HCT116 (cell line): ENCODE measurements at regions not wholly inside any gene's neighbourhood (a gene's known extent, or its start where the extent isn't known, plus 50 kb on each side); places are given as distances from the start of the nearest gene placed in this dataset.

Source experiments
- POLR2A ChIP-seq: IDR thresholded peaks from 2 replicates; pipeline ENCODE4 v1.7.0; 2011; ENCODE audit warnings: borderline replicate concordance; ENCODE audit not compliant: insufficient read depth, insufficient read length; ENCODE audit errors: extremely low read depth
- SIN3A ChIP-seq: IDR thresholded peaks from 2 replicates; pipeline ENCODE4 v1.6.1; 2012; ENCODE audit warnings: low read depth
- SP1 ChIP-seq: IDR thresholded peaks from 2 replicates; pipeline ENCODE4 v1.6.1; 2012; ENCODE audit warnings: low read depth

GRCh38 chr18:78929516-78929915, 50.1 kb upstream of the SALL3 start (continued):
- TF ChIP-seq SIN3A (no peak), SP1 (no peak), POLR2A (no peak)
